GM18498 (cell line): ENCODE measurements at regions not wholly inside any gene's neighbourhood (a gene's known extent, or its start where the extent isn't known, plus 50 kb on each side); places are given as distances from the start of the nearest gene placed in this dataset.
A peak's percentile ranks its signal among the peaks of the same experiment; 100 is the strongest.

Experiments
- ATAC-seq: cut with Tn5 transposase; IDR thresholded peaks from one replicate; pipeline ENCODE4 v1.9.1; 2021; ENCODE audit warnings: mild to moderate bottlenecking, moderate library complexity; ENCODE audit not compliant: unreplicated experiment

GRCh38 chr18:77651441-77651840, 401.8 kb downstream of the GALR1 start:
- ATAC-seq = no peak

DNA sequence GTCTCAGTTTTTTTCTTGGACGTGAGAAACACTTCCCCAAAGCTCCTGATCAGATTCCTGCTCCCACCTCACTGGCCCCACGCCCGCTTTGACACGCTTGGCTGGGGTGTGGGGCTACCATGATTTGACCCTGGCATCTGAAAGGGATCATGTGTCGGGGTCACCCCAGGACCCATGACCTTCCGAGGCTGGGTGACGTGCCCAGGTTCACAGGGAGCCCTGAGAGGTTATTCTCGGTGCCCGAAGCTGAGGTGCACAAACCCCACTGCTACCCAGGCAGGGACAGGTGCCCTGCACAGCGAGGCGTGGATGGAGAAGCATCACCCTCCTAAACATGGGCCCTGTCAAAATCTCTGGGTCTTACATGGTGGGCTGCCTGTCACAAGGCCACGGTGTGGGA, 404.1 kb downstream of the GALR1 start:
- no peak for ATAC-seq

GRCh38 chr18:77654302-77654701, 404.7 kb downstream of the GALR1 start:
- no peak for ATAC-seq

DNA sequence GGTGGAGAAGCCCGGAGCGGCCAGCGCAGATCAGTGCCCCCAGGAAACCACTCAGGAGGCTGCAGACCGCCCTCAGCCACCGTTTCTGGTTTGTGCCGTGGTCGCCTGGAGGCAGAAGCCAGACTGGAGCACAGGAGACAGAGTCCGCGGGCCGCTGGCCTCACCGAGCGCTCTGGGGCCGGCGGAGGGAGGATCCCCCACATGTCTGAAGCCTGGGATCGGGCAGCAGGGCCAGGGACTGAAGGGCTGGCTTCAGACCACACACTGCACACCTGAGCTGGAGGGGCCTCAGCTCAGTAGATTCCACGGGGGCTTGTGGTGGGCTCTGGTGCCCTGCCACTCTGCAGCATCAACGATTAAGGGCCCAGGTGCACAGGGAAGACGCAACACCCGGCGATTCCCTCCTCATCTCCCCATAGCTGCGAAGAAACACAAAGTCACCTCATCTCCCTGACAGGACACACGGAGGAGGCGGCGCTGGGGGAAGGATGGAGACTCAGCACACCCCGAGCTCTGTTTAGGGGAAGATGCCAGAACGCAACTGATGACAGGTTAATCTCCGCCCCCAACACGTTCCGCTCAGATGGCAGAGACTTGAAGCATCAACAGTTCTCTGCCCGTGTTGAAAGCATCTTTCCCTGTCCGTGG, 408.1 kb downstream of the GALR1 start:
- no peak for ATAC-seq

DNA sequence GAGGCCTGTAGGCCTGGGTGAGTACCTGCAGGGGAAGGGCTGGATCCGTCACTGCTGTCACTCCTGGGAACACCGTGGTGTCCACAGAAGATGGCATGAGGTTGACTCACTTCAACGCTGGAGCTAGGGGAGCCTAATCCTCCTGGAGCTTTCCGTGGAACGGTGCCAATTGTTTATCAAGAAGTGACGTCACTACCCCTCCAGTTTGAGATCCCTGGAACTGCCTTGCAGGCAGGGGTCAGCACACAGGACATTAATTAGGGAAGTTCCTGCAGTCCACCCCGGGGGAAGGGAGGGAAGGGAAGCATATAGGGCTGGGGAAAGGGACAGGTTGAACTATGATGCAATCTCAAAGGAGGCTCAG, 408.6 kb downstream of the GALR1 start:
- ATAC-seq = no peak

DNA sequence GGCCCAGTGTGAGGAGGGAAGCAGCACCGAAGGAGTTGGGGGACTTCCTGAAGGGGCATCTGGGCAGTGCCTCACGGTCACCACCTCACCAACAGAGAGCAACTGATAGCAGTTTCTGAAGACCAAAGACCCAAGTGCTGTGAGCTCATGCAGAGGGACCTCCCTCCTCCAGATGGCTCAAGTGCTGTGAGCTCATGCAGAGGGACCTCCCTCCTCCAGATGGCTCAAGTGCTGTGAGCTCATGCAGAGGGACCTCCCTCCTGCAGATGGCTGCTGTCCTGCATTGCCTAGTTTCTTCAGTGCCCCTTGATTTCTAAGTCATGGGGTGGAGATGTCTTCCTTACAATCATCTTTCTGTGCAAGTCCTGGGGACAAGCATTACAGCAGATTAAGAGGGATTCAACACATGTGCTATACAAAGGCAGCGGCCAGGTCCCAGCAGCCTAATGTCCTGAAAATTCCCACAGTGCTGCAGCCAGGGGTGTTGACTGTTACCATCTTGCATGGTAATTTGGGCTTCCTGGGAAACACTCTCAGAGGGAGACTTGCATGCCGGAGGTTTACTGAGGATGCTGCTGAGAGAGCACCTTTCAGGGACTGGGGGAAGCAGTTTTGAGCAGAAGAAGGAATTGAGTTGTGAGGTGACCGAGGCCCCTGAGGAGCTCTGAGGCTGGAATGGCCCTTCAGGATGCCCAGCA, 409.3 kb downstream of the GALR1 start:
- no peak for ATAC-seq

DNA sequence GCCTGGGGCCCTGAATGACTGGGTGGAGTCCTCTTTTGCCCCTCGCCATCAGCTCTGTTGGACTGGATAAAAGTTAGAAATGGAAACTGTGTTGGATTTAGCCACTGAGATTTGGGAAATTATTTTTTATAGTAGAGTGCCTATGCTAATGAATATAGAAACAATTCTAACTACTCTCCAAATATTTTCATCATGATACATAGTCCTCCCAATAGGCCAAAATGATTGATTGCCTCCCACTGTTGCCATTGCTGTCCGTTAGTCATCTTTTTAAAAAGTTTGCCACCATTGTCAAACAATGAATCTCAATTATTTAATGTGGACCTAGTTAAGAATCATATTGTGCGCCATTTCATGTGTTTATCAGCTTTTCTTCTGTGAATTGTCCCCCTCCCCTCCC, 417.0 kb downstream of the GALR1 start:
- no peak for ATAC-seq

DNA sequence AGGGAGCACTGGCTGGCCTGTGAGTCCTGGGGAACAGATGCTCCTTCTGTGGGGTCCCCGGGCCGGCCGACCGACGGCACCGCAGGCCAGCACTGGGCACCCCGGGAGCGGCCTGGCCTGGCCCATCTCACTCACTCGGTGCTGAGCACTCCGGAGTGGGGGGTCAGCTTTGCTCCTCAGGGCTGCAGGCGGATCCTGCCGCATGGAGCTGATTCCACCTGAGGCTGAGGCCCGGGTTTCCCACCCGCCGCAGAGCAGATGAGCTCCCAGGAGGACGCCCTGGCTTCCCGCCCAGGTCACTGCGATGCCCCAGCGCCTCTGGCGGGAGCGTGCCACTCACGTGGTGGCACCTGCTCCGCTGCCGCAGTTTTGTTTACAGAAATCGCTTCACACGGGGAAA, 418.6 kb downstream of the GALR1 start:
- ATAC-seq = no peak

GRCh38 chr18:77669331-77669730, 419.7 kb downstream of the GALR1 start:
- ATAC-seq = no peak

DNA sequence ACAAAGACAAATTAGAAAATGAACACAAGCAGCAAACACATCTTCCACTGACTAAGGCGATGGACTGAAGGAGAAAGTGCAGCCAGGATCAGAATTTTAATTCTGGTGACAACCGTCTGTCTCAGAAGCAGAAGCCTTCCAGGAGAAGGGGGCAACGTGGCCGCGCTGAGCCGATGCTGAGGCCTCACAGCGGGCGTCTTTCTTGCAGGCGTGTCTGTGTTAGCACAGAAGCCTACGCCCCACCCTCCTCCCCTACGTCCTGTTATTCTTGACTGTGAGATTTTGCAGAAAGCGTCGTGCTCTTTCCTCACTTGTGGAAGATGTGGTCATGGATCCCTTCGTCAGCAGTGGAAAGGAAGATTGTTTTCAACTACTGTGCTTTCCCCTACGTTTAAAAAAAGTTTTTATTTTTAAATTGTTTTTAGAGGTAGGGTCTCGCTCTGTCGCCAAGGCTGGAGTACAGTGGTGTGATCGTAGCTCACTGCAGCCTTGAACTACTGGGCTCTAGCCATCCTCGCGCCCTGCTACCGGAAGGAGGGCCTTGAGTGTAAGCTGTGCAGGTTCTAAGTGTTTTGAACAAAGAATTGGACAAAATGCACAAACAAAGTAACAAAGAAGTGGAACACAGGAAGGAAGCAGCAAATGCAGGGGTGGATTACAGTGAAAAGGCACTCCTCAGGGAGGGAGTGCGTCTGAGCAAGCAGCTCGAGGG, 422.0 kb downstream of the GALR1 start:
- no peak for ATAC-seq

DNA sequence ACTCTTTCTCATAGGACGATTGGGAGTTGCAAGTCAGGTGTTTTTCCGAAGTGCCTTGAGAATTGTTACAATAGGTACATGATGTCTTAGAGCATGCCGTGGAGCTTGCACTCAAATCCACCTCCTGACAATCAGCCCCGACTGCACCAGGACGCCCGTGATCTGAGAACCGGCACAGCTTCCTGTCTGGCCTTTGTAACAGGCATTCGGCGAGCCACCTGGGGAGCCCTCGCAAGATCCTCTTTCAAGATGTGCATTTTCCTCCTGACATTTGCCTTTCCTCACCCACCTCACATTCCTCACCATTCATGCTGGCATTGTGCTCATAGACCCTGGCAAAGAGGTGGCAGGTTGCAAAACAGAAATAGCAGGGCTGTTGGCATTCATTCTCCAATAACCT, 427.3 kb downstream of the GALR1 start:
- ATAC-seq = no peak

DNA sequence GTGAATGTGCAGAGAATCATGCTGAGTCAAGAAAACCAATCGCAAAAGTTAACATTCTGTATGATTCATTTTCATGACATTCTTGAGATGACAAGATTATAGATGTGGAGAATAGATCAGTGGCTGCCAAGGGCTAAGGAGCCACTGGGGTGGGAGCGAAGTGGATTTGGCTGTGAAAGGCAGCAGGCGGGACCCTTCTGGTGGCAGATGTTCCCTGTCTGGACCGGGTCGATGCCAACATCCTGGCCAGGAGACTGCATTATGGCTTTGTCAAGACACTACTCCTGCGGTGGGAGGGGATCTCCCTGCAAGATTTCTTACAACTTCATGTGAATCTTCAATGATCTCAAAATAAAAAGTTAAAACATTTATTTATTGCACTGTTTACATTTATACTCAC, 427.9 kb downstream of the GALR1 start:
- no peak for ATAC-seq

DNA sequence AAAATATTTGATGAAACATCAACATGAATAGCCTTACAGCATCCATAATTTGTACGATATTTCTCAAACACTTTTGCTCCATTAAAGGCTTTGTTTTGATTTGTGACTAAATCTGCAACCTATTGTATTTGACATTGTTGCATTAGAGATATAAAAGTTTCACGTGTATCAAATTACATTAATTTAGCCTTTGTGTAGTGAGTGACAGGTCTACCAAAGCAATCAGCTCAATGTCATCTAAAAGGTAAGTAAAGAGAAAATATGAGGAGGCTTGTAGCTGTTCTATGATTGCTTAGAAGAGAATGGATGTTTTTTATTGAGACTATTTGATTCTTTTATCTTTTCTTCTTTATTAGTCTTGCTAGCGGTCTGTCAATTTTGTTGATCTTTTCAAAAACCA, 430.2 kb downstream of the GALR1 start:
- ATAC-seq = no peak

DNA sequence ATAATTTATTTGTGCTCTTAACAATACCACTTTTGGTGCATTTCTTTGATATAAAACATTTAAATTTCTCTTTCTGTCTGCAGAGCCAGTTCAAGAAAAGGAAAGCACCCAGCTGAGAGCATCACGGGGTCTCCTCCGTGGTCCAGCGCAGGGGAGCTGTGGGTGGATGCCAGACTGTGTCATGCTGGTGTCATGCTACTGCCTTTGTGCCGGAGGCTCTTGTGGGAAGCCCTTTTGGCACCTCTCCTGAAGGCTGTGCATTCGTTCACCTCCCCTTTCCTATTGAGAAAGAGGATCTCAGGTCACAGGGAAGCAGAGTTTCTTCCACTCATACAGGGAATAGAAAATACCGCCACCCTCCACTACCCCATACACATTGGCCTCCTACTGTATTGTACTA, 450.4 kb downstream of the GALR1 start:
- ATAC-seq = no peak

DNA sequence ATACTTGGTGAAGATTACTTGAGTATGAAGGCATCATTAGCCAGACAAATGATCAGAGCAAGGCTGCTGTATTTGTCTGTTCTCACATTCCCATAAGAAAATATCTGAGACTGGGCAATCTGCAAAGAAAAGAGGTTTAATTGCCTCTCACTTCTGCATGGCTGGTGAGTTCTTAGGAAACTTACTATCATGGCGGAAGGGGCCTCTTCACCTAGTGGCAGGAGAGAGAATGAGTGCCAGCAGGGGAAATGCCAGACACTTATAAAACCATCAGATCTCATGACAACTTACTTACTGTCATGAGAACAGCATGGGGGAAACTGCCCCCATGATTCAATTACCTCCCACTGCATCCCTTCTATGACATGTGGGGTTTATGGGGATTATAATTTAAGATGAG, 452.3 kb downstream of the GALR1 start:
- no peak for ATAC-seq

GRCh38 chr18:77702686-77703085, 453.0 kb downstream of the GALR1 start:
- ATAC-seq = no peak

DNA sequence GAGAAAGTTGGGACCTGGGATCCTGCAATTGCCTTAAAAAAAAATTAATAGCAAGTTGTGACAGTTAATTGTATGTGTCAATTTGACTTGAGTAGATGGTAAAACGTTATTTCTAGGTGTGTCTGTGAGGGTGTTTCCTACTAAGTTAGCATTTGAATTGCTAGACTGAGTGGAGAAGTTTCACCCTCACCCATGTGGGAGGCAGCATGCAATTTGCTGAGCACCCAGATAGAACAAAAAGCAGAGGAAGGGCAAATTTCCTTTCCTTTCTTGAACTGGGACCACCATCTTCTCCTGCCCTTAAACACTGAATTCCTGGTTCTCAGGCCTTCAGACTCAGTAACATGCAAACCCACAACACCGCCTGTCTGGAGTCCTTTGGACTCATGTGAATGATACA, 455.7 kb downstream of the GALR1 start:
- no peak for ATAC-seq

- ATAC-seq = peak; percentile 78
These were observed 459.3 kb downstream of the GALR1 start for GRCh38 chr18:77708826-77709506.

DNA sequence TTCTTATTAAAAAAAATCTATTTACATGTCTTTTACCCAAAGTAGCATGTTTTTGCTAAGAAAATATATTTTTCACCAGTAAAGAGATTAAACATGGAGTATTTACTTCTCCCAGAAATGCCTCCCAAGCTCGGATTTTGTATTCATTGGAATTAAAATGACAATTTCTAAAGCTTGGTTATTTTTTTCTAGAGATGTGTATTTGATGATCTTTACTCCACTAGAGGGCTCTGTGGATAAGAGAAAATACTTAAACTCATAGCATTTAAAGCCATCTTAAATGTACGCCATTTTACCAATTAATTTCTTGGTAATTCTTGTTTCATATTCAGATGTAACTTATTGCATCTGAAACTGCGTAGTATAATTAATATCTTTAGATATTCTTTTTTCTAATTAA, 461.4 kb downstream of the GALR1 start:
- no peak for ATAC-seq

GRCh38 chr18:77714716-77715115, 465.1 kb downstream of the GALR1 start:
- no peak for ATAC-seq

DNA sequence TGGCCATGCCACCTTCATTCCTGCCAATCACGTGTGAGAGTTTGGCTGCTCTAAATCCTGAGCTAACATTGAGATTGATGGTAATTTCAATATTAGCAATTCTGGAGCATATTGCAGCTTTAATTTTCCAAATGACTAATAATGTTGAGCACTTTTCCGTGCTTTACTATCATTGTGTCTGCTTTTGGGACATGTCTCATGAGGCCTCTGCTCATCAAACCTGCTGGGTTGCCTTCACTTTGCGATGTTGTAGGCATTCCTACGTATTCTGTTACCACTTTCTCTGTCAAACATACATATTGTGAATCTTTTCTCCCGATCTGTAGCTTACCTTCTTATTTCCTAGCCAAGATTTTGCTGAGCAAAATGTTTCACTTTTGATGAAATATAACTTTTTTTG, 466.6 kb downstream of the GALR1 start:
- ATAC-seq = no peak
